ENCODE measurements at regions not wholly inside any gene's neighbourhood (a gene's known extent, or its start where the extent isn't known, plus 50 kb on each side); places are given as distances from the start of the nearest gene placed in this dataset.

DNA sequence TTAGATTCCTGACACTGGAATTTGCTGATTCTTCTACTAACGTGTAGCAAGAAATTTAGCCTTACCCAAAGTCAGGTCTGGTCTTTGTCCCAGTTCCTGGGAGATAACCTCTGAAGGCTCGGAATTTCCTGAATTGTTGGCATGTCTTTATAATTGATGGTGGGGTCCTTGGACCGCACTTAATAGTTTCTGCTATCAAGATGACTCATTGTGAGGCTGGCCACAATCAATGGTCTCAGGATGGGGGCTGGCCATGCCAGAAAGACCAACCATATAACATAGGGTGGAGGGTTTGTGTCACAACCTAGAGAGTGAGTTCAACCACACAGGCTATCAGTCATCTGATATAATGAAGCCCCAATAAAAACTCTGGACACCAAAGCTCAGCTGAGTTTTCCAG is 259.7 kb downstream of the DAD1 start:
- no peak for DNase-seq (ENCODE audit: low read depth, low spot score)
- ATAC-seq = no peak
- intact Hi-C loops (cut with micrococcal nuclease; ENCODE audit: unreplicated experiment) = no loop called here
- peaks cover 14% of the 10 kb centered on the region; the same call in 1 of the 2 replicates for H3K9me3 ChIP-seq (ENCODE audit: control insufficient read depth, insufficient read depth, low read depth, low read length)
- peaks cover 17% of the 10 kb centered on the region for H3K4me1 ChIP-seq (ENCODE audit: control insufficient read depth, insufficient read depth, low read length)
- CTCF ChIA-PET = no interaction called here
- no peak overlapping the region for H3K27ac ChIP-seq (ENCODE audit: low read length)
- no peaks in the 10 kb centered on the region for H3K27me3 ChIP-seq (ENCODE audit: control insufficient read depth, insufficient read depth, low read length)
- POLR2A ChIA-PET = no interaction called here
- H3K4me3 ChIP-seq (ENCODE audit: low read depth in 2 of 2, low read length in 2 of 2) = no peak overlapping the region
- H3K36me3 ChIP-seq (ENCODE audit: control insufficient read depth, insufficient read depth, low read length) = no peaks in the 10 kb centered on the region
- BruUV-seq (replicated peaks) = no TSS peak
- in situ Hi-C loops (cut with HindIII; ENCODE audit: low pct_unique_long_range_greater_than_20kb, low sequenced_read_pairs) = no loop called here
- TF ChIP-seq, protein P1, sequence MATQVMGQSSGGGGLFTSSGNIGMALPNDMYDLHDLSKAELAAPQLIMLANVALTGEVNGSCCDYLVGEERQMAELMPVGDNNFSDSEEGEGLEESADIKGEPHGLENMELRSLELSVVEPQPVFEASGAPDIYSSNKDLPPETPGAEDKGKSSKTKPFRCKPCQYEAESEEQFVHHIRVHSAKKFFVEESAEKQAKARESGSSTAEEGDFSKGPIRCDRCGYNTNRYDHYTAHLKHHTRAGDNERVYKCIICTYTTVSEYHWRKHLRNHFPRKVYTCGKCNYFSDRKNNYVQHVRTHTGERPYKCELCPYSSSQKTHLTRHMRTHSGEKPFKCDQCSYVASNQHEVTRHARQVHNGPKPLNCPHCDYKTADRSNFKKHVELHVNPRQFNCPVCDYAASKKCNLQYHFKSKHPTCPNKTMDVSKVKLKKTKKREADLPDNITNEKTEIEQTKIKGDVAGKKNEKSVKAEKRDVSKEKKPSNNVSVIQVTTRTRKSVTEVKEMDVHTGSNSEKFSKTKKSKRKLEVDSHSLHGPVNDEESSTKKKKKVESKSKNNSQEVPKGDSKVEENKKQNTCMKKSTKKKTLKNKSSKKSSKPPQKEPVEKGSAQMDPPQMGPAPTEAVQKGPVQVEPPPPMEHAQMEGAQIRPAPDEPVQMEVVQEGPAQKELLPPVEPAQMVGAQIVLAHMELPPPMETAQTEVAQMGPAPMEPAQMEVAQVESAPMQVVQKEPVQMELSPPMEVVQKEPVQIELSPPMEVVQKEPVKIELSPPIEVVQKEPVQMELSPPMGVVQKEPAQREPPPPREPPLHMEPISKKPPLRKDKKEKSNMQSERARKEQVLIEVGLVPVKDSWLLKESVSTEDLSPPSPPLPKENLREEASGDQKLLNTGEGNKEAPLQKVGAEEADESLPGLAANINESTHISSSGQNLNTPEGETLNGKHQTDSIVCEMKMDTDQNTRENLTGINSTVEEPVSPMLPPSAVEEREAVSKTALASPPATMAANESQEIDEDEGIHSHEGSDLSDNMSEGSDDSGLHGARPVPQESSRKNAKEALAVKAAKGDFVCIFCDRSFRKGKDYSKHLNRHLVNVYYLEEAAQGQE (IDR thresholded peaks at IDR 0.05; ENCODE audit: insufficient read depth in 1 of 2, low read depth in 2 of 2, low read length in 1 of 2) = no peak
- no peak for TF ChIP-seq TCF7L2 (IDR thresholded peaks at IDR 0.05; ENCODE audit: low read depth, low read length)
- TF ChIP-seq POLR2AphosphoS5 (IDR thresholded peaks at IDR 0.05; ENCODE audit: low read depth, low read length) = no peak
- TF ChIP-seq SIN3A (IDR thresholded peaks at IDR 0.05; ENCODE audit: borderline replicate concordance, insufficient read depth, low read depth, low read length) = no peak
- no peak for TF ChIP-seq CTCF (IDR thresholded peaks at IDR 0.05)

- H3K9me3 ChIP-seq (ENCODE audit: control insufficient read depth, insufficient read depth, low read depth, low read length) = peaks cover 14% of the 10 kb centered on the region; the same call in 1 of the 2 replicates
- TF ChIP-seq TCF7L2 (IDR thresholded peaks at IDR 0.05; ENCODE audit: low read depth, low read length) (no peak), SIN3A (IDR thresholded peaks at IDR 0.05; ENCODE audit: borderline replicate concordance, insufficient read depth, low read depth, low read length) (no peak), CTCF (IDR thresholded peaks at IDR 0.05) (no peak), POLR2AphosphoS5 (IDR thresholded peaks at IDR 0.05; ENCODE audit: low read depth, low read length) (no peak)
- TF ChIP-seq, protein P1 (IDR thresholded peaks at IDR 0.05; ENCODE audit: insufficient read depth in 1 of 2, low read depth in 2 of 2, low read length in 1 of 2) = no peak
- H3K4me1 ChIP-seq (ENCODE audit: control insufficient read depth, insufficient read depth, low read length) = no peaks in the 10 kb centered on the region
- no peaks in the 10 kb centered on the region; the same call in 1 of the 2 replicates for H3K27me3 ChIP-seq (ENCODE audit: control insufficient read depth, insufficient read depth, low read length)
- no peak overlapping the region for H3K4me3 ChIP-seq (ENCODE audit: low read depth in 2 of 2, low read length in 2 of 2)
- no peaks in the 10 kb centered on the region for H3K36me3 ChIP-seq (ENCODE audit: control insufficient read depth, insufficient read depth, low read length)
- intact Hi-C loops (cut with micrococcal nuclease; ENCODE audit: unreplicated experiment) (no loop called here), in situ Hi-C loops (cut with HindIII; ENCODE audit: low pct_unique_long_range_greater_than_20kb, low sequenced_read_pairs) (no loop called here)
- no TSS peak for BruUV-seq (replicated peaks)
- POLR2A ChIA-PET = no interaction called here
- CTCF ChIA-PET = interaction anchor here (0.6 kb wide), 1 partner anchor 125 kb away, joined by 4 read pairs; no protein-coding TSS in a partner anchor
- no peak overlapping the region for H3K27ac ChIP-seq (ENCODE audit: low read length)
- no peak for ATAC-seq
- DNase-seq (ENCODE audit: low read depth, low spot score) = no peak
These were observed 263.2 kb downstream of the DAD1 start for GRCh38 chr14:22325676-22326400.
